Upper lobe of left lung (tissue), 4 donors: ENCODE measurements at regions not wholly inside any gene's neighbourhood (a gene's known extent, or its start where the extent isn't known, plus 50 kb on each side); places are given as distances from the start of the nearest gene placed in this dataset.

Experiments
- EP300 ChIP-seq, 4 donors: sonication (generic); formaldehyde crosslinking; IDR thresholded peaks; one replicate each; pipeline ENCODE4 v1.5.1; 2017; ENCODE audit warnings: antibody characterized with exemption in 4 of 4, control low read depth in 2 of 4
- TF ChIP-seq, protein P1 (sequence below), 6 experiments: fragments of 450-650 bp in 4 of 6; fragments of 200-600 bp in 2 of 6; sonication (generic) in 2 of 6; IDR thresholded peaks; one replicate each; pipeline ENCODE4 v1.5.1; 2016 to 2019; ENCODE audit warnings: antibody characterized with exemption in 6 of 6

DNA sequence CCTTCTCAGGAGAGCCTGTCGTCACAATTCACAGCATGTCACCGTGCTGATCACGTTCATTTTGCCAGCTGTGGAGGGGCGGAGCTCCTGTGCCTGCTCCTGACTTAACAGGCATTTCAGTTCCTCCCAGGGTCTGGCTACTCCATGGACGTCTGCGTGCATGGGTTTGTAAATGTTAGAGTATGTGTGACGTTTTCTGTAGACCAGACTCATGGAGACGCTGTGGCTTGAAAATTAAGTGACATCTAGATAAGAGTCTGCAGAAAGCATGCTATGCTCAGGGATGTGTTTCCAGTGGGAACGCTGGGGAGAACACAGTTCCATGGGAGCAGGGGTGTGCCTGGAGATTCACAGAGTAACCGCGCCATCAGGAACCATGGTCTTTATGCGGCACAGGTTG, 804.0 kb downstream of the TBC1D22A start:
- TF ChIP-seq, protein P1, sequence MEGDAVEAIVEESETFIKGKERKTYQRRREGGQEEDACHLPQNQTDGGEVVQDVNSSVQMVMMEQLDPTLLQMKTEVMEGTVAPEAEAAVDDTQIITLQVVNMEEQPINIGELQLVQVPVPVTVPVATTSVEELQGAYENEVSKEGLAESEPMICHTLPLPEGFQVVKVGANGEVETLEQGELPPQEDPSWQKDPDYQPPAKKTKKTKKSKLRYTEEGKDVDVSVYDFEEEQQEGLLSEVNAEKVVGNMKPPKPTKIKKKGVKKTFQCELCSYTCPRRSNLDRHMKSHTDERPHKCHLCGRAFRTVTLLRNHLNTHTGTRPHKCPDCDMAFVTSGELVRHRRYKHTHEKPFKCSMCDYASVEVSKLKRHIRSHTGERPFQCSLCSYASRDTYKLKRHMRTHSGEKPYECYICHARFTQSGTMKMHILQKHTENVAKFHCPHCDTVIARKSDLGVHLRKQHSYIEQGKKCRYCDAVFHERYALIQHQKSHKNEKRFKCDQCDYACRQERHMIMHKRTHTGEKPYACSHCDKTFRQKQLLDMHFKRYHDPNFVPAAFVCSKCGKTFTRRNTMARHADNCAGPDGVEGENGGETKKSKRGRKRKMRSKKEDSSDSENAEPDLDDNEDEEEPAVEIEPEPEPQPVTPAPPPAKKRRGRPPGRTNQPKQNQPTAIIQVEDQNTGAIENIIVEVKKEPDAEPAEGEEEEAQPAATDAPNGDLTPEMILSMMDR (IDR thresholded peaks at IDR 0.05): no peak
- no peak for TF ChIP-seq EP300 (IDR thresholded peaks at IDR 0.05)
